CD4-positive, alpha-beta T cell treated with Interleukin-4 for 4 hours (primary cell): ENCODE measurements at regions not wholly inside any gene's neighbourhood (a gene's known extent, or its start where the extent isn't known, plus 50 kb on each side); places are given as distances from the start of the nearest gene placed in this dataset.
"Not testable (repeated sequence)": the region's sequence is repeated elsewhere in the genome, so short reads cannot be mapped to it uniquely, and the experiment has no call there.

Experiments used
- DNase-seq: peaks from one replicate; pipeline ENCODE4 v3.0.0-alpha.2; 2020

GRCh38 chrX:40406330-40406859 is 174.4 kb upstream of the ATP6AP2 start:
- DNase-seq, result no peak

GRCh38 chrX:40405399-40405798 is 175.4 kb upstream of the ATP6AP2 start:
- DNase-seq, result no peak

- DNase-seq, result no peak
Measured at GRCh38 chrX:40403757-40404156, 177.0 kb upstream of the ATP6AP2 start.

- no peak for DNase-seq
Measured at GRCh38 chrX:40402831-40403533, 177.8 kb upstream of the ATP6AP2 start.

GRCh38 chrX:40395102-40395501 is 185.7 kb upstream of the ATP6AP2 start:
- DNase-seq, result no peak

- DNase-seq, result no peak
Measured at GRCh38 chrX:40394302-40394701, 186.5 kb upstream of the ATP6AP2 start.

GRCh38 chrX:40392599-40392998 is 188.2 kb upstream of the ATP6AP2 start:
- DNase-seq, result no peak

- DNase-seq, result no peak
Measured at GRCh38 chrX:40391662-40392061, 189.1 kb upstream of the ATP6AP2 start.

- DNase-seq, result no peak
Measured at GRCh38 chrX:40389555-40389954, 191.2 kb upstream of the ATP6AP2 start.

GRCh38 chrX:40388441-40388840 is 192.3 kb upstream of the ATP6AP2 start:
- DNase-seq, result no peak

GRCh38 chrX:40387869-40388268 is 192.9 kb upstream of the ATP6AP2 start:
- DNase-seq, result not testable (repeated sequence)

GRCh38 chrX:40387311-40387710 is 193.5 kb upstream of the ATP6AP2 start:
- DNase-seq, result not testable (repeated sequence)

- no peak for DNase-seq
Measured at GRCh38 chrX:40385682-40386081, 195.1 kb upstream of the ATP6AP2 start.

- no peak for DNase-seq
Measured at GRCh38 chrX:40385256-40385655, 195.5 kb upstream of the ATP6AP2 start.

- DNase-seq, result no peak
Measured at GRCh38 chrX:40383969-40384368, 196.8 kb upstream of the ATP6AP2 start.

GRCh38 chrX:40383360-40383759 is 197.4 kb upstream of the ATP6AP2 start:
- DNase-seq, result no peak

GRCh38 chrX:40380655-40381488 is 199.9 kb upstream of the ATP6AP2 start:
- DNase-seq, result no peak

- DNase-seq, result no peak
Measured at GRCh38 chrX:40377684-40378083, 203.1 kb upstream of the ATP6AP2 start.

- DNase-seq, result no peak
Measured at GRCh38 chrX:40374486-40374885, 206.3 kb upstream of the ATP6AP2 start.

- no peak for DNase-seq
Measured at GRCh38 chrX:40373641-40374040, 207.1 kb upstream of the ATP6AP2 start.

GRCh38 chrX:40373025-40373424 is 207.7 kb upstream of the ATP6AP2 start:
- no peak for DNase-seq

- DNase-seq, result no peak
Measured at GRCh38 chrX:40371376-40371775, 209.4 kb upstream of the ATP6AP2 start.

GRCh38 chrX:40368611-40369061 is 212.1 kb upstream of the ATP6AP2 start:
- no peak for DNase-seq

- DNase-seq, result no peak
Measured at GRCh38 chrX:40366661-40367060, 214.1 kb upstream of the ATP6AP2 start.
